ENCODE measurements at regions not wholly inside any gene's neighbourhood (a gene's known extent, or its start where the extent isn't known, plus 50 kb on each side); places are given as distances from the start of the nearest gene placed in this dataset.

DNA sequence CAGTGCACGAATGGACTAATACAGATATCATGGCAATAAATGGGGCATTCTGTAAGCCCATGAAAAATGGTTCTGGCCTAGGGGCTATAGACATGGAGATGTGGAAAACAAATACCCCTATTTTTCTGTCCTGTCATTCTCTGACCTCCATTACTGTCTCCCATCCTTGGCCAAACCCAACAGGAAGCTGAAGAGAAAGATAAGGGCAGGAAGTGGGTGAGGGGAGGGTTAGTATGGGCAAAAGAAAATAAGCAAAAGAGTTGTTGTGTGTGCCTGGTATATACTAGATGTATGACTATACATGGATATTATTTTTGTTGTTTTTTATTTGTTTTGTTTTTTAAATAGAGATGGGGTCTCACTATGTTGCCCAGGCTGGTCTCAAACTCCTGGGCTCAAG is 339.3 kb downstream of the PCNX1 start:
- TF ChIP-seq, protein P1, sequence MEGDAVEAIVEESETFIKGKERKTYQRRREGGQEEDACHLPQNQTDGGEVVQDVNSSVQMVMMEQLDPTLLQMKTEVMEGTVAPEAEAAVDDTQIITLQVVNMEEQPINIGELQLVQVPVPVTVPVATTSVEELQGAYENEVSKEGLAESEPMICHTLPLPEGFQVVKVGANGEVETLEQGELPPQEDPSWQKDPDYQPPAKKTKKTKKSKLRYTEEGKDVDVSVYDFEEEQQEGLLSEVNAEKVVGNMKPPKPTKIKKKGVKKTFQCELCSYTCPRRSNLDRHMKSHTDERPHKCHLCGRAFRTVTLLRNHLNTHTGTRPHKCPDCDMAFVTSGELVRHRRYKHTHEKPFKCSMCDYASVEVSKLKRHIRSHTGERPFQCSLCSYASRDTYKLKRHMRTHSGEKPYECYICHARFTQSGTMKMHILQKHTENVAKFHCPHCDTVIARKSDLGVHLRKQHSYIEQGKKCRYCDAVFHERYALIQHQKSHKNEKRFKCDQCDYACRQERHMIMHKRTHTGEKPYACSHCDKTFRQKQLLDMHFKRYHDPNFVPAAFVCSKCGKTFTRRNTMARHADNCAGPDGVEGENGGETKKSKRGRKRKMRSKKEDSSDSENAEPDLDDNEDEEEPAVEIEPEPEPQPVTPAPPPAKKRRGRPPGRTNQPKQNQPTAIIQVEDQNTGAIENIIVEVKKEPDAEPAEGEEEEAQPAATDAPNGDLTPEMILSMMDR (IDR thresholded peaks at IDR 0.05) = no peak
- no peak for TF ChIP-seq POLR2A (IDR thresholded peaks at IDR 0.05)
